Osteocyte (in vitro differentiated cells): ENCODE measurements at regions not wholly inside any gene's neighbourhood (a gene's known extent, or its start where the extent isn't known, plus 50 kb on each side); places are given as distances from the start of the nearest gene placed in this dataset.

Source experiments
- DNase-seq: peaks from one replicate; pipeline ENCODE4 v3.0.0; 2021; ENCODE audit warnings: mixed read lengths; ENCODE audit not compliant: unreplicated experiment; ENCODE audit errors: extremely low spot score
- H3K27ac Mint-ChIP-seq: one replicate; pipeline ENCODE4 v1.8.0; 2021; ENCODE audit warnings: mild to moderate bottlenecking, mixed read lengths; ENCODE audit not compliant: unreplicated experiment
- H3K27me3 Mint-ChIP-seq: one replicate; pipeline ENCODE4 v1.8.0; 2021; ENCODE audit warnings: mixed read lengths; ENCODE audit not compliant: unreplicated experiment
- H3K36me3 Mint-ChIP-seq: one replicate; pipeline ENCODE4 v1.8.0; 2021; ENCODE audit warnings: mixed read lengths; ENCODE audit not compliant: unreplicated experiment
- H3K4me1 Mint-ChIP-seq: one replicate; pipeline ENCODE4 v1.8.0; 2021; ENCODE audit warnings: mixed read lengths; ENCODE audit not compliant: unreplicated experiment
- H3K4me3 Mint-ChIP-seq: one replicate; pipeline ENCODE4 v1.8.0; 2021; ENCODE audit warnings: mild to moderate bottlenecking, moderate library complexity, mixed read lengths; ENCODE audit not compliant: unreplicated experiment
- H3K9me3 Mint-ChIP-seq: one replicate; pipeline ENCODE4 v1.8.0; 2021; ENCODE audit warnings: mixed read lengths; ENCODE audit not compliant: unreplicated experiment
- CTCF ChIP-seq: fragments of 200-600 bp; sonication (generic); IDR thresholded peaks from 2 replicates; pipeline ENCODE4 v1.5.0; 2021; ENCODE audit warnings: antibody characterized with exemption, mild to moderate bottlenecking, moderate library complexity

- H3K4me3 Mint-ChIP-seq = no peak overlapping the region
- no peaks in the 10 kb centered on the region for H3K4me1 Mint-ChIP-seq
- H3K9me3 Mint-ChIP-seq = peaks cover 21% of the 10 kb centered on the region
- no peaks in the 10 kb centered on the region for H3K27me3 Mint-ChIP-seq
- H3K36me3 Mint-ChIP-seq = no peaks in the 10 kb centered on the region
- DNase-seq = no peak
- H3K27ac Mint-ChIP-seq = no peak overlapping the region
- no peak for TF ChIP-seq CTCF
These were observed 472.9 kb upstream of the COBL start for GRCh38 chr7:51789489-51789888.

- no peak overlapping the region for H3K27ac Mint-ChIP-seq
- no peaks in the 10 kb centered on the region for H3K4me1 Mint-ChIP-seq
- no peak for DNase-seq
- H3K27me3 Mint-ChIP-seq = no peaks in the 10 kb centered on the region
- H3K36me3 Mint-ChIP-seq = no peaks in the 10 kb centered on the region
- H3K9me3 Mint-ChIP-seq = peaks cover 22% of the 10 kb centered on the region
- TF ChIP-seq CTCF = no peak
- no peak overlapping the region for H3K4me3 Mint-ChIP-seq
These were observed 469.7 kb upstream of the COBL start for GRCh38 chr7:51786284-51786683.

GRCh38 chr7:51785876-51786275, 469.3 kb upstream of the COBL start:
- Mint-ChIP-seq H3K36me3 (no peaks in the 10 kb centered on the region), H3K4me3 (no peak overlapping the region), H3K9me3 (peaks cover 22% of the 10 kb centered on the region), H3K27ac (no peak overlapping the region), H3K27me3 (no peaks in the 10 kb centered on the region), H3K4me1 (no peaks in the 10 kb centered on the region)
- TF ChIP-seq CTCF = no peak
- no peak for DNase-seq

GRCh38 chr7:51785171-51785570, 468.6 kb upstream of the COBL start:
- Mint-ChIP-seq H3K9me3 (peaks cover 19% of the 10 kb centered on the region), H3K4me1 (no peaks in the 10 kb centered on the region), H3K4me3 (no peak overlapping the region), H3K27ac (no peak overlapping the region), H3K27me3 (no peaks in the 10 kb centered on the region), H3K36me3 (no peaks in the 10 kb centered on the region)
- no peak for DNase-seq
- no peak for TF ChIP-seq CTCF

GRCh38 chr7:51783241-51783640, 466.6 kb upstream of the COBL start:
- no peak for DNase-seq
- no peak for TF ChIP-seq CTCF

More at GRCh38 chr7:51783241-51783640, 466.6 kb upstream of the COBL start:
- H3K9me3 Mint-ChIP-seq = peaks cover 17% of the 10 kb centered on the region
- H3K4me1 Mint-ChIP-seq = no peaks in the 10 kb centered on the region
- H3K27ac Mint-ChIP-seq = no peak overlapping the region
- H3K27me3 Mint-ChIP-seq = no peaks in the 10 kb centered on the region
- no peak overlapping the region for H3K4me3 Mint-ChIP-seq
- H3K36me3 Mint-ChIP-seq = no peaks in the 10 kb centered on the region
